GM18909 (cell line): ENCODE measurements at regions not wholly inside any gene's neighbourhood (a gene's known extent, or its start where the extent isn't known, plus 50 kb on each side); places are given as distances from the start of the nearest gene placed in this dataset.
"Not testable (repeated sequence)": the region's sequence is repeated elsewhere in the genome, so short reads cannot be mapped to it uniquely, and the experiment has no call there.

Experiments used
- ATAC-seq: cut with Tn5 transposase; IDR thresholded peaks from one replicate; pipeline ENCODE4 v1.9.1; 2021; ENCODE audit warnings: mild to moderate bottlenecking; ENCODE audit not compliant: unreplicated experiment, poor library complexity

GRCh38 chr1:206358771-206359170, 111.5 kb upstream of the IKBKE start:
- not testable (repeated sequence) for ATAC-seq

GRCh38 chr1:206359377-206359776, 110.9 kb upstream of the IKBKE start:
- ATAC-seq: not testable (repeated sequence)

DNA sequence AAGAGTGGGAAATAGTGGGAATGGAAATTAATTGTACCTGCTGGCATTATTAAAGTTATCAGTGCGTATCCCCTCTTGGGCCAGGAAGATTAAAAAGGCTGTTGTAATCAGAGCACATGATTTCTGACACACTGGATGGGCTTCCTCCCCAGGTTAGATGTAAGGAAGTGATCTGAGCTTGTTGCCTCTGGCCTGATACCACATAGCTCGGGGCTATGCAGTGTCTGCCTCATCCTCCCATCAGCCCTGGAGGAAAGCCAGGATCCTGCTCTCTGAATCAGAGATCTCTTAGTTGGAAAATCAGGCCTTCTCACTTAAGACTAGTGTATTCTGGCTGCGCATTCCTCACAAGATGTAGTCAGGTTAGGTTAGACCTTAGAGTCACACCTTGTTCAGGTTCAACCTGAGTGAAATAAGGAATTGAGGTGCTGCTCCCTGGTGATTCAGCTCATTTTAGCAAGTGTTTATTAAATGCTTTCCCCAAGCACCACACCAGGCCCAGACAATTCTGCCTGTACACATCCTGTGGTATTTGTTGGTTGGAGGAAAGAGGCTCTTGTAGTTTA, 108.2 kb upstream of the IKBKE start:
- not testable (repeated sequence) for ATAC-seq

- ATAC-seq: not testable (repeated sequence)
Measured at GRCh38 chr1:206362994-206363393, 107.3 kb upstream of the IKBKE start.

DNA sequence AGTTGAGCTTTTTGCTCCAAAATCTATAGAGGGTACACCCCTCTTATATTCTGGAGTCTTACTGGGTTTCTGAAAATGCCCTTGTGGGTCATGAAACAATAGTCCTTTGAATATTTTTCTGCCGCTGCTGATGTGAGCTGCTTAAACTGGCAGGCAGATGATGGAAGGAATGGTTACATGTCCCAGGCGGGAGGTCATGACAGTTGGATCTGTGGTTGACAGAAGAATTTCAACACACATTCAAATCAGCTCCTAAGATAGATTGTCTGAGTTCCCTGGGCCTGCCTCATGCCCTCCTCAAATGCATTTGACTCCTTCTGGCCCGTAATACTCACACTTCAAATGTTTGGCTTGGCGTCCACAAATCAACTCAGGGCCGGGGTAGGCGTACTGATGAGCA, 105.0 kb upstream of the IKBKE start:
- ATAC-seq: not testable (repeated sequence)

DNA sequence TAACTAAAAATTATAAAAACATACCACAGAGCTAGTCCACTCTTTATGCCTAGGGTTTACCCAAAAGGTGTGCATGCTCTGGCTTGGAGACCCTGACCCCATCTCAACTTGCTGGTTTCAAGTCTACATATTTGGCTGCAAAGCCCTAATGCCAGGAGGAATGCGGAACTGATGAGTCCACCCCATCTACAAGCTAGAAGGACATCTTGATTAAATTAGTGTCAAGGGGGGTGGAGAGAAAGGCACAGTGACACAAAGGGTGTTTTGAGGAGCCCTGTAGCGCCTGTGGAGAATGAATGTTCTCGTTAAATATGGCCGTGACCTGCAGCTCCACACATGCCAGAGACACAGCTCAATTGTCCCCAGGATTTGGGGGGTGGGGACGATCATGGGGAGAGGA, 104.1 kb upstream of the IKBKE start:
- ATAC-seq: not testable (repeated sequence)

- not testable (repeated sequence) for ATAC-seq
Measured at GRCh38 chr1:206366772-206367171, 103.5 kb upstream of the IKBKE start.

GRCh38 chr1:206367955-206368622, 102.2 kb upstream of the IKBKE start:
- not testable (repeated sequence) for ATAC-seq

DNA sequence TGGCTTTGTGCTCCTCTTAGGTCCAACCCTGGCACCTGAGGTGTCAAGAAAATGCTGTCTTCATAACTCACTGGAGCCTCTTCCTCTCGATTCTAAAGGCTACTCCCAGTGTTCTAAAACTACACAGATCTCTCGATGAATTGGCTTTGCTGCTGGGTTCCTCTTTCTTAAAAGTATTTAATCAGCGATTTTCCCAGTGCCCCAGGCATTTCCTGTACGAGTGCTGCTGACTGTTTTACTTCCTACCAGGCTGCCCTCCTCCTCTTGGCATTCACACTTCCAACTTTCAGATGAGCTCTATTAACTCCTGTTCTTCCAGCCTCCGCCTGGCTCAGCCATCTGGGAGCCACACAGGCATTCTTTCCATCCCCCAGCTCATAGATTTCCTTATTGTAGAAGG, 95.6 kb upstream of the IKBKE start:
- not testable (repeated sequence) for ATAC-seq

DNA sequence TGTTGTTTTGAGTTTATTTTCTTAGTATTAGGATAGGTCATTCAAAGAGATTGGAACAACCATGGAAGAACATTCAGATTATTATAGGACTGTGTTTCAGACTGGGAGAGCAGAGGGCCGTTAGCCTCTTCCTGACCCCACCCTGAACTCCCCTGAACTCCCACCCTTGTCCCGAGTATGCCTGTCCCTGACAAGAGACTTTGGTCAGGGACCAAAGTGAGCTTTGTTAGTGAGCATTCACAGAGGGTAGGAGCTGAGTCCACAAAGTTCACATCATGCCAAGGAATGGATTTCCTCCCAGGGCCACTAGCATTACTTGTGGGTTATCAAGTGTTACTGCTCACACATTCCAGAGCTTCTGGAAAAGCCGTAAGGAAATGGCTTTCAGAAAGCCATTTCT, 94.7 kb upstream of the IKBKE start:
- not testable (repeated sequence) for ATAC-seq

GRCh38 chr1:206378506-206378905, 91.8 kb upstream of the IKBKE start:
- ATAC-seq: not testable (repeated sequence)

- not testable (repeated sequence) for ATAC-seq
Measured at GRCh38 chr1:206379245-206379644, 91.0 kb upstream of the IKBKE start.

- ATAC-seq: not testable (repeated sequence)
Measured at GRCh38 chr1:206380163-206380790, 90.0 kb upstream of the IKBKE start.

DNA sequence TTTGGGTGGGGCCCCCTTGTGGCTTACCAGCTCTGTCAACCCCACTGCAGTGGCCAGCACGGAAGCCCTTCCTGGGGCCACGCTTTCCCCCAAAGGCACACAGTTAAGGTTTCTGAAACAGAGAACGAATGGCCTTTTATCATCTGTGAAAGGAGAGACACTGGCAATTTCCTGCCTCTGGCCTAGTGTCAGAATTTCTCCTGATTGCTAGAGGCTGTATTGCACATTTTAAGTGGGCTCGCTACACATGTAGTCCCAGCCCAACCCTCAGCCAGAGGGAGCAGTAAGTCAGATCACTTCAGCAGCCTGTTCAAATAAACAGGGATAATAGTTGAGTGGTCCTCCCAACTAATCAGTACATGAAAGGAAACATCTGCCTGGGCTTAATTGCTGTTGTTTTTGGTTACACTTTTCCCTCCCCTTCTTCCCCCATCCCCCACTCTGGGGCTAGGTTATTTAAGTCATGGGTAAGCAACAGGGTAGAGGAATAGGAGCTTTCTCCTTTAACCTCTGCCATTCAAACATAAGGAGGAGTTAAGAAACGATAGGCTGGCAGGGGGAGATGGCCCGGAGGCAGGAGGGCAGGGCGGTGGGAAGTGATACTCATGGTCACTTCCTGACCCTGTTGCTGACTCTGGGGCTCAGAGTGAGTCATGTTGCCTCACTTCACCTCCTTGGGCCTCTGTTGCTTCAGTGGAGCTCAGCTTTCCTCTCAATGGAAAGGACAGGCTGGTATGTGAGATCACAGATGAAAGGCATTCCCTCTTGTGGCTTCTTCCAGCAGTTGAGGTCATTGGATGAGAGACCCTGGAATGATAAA, 89.3 kb upstream of the IKBKE start:
- not testable (repeated sequence) for ATAC-seq

GRCh38 chr1:206384029-206384807, 86.1 kb upstream of the IKBKE start:
- not testable (repeated sequence) for ATAC-seq

DNA sequence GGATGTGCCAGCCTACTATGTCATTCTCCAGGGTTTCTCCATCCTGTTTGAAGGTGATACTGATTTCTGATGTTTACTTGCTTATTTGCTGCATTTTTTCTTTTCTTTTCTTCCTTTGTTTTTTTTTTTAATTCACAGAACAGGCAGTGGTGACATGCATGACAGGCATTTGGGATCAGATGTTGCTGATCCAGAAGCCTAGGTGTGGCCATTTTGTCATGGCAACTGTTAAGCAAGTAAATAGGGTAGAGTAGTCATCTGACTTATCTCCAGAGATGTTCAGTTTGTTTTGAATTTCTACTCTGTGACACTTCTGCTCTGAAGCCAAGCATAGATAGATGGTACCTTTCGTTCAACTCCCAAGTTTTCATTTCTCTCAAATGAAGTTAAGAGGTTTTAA, 85.4 kb upstream of the IKBKE start:
- not testable (repeated sequence) for ATAC-seq

DNA sequence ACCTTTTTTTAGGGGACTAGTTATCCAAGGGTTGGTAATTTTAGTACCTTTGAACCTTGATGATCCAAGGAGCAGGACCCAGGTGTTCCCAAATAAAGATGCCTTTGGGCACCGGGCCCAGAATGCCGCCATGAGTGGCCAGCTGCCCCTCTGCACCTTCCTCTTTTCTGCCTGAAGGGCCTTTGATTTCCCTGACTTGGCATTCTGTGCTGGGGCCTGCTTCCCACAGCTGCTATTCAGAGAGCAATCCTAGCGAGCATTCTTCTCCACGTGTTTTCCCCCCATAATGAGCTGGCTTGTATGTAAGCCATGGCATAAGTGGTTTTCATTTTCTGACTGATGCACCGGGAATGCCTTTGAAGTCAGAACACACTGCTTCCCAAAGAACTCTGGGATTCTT, 82.6 kb upstream of the IKBKE start:
- not testable (repeated sequence) for ATAC-seq

DNA sequence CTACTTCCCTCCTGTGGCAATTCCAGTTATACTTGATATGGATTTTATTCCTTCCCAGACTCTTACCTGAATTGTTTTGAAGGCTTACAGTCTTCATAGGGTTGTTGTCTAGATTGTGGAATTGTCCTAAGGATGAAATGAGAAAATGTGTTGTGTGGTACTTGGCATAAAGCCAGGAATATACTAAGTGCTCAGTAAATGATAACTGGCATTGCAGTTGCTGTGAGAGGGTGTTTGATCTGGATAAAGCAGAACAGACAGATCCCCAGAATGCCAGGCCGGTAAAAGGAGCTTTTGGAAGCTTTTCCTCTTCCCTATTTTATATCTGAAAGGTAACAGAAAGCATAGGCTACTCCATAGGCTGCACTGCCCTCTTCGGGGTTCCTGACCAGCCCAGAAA, 78.4 kb upstream of the IKBKE start:
- not testable (repeated sequence) for ATAC-seq

- ATAC-seq: not testable (repeated sequence)
Measured at GRCh38 chr1:206397501-206397900, 72.8 kb upstream of the IKBKE start.

- ATAC-seq: not testable (repeated sequence)
Measured at GRCh38 chr1:206398261-206398660, 72.0 kb upstream of the IKBKE start.
